Medulla oblongata (tissue), 1 donor: ENCODE measurements at regions not wholly inside any gene's neighbourhood (a gene's known extent, or its start where the extent isn't known, plus 50 kb on each side); places are given as distances from the start of the nearest gene placed in this dataset.
"Not testable (repeated sequence)": the region's sequence is repeated elsewhere in the genome, so short reads cannot be mapped to it uniquely, and the experiment has no call there.

Experiments
- DNase-seq: peaks from one replicate; pipeline ENCODE4 v3.0.0-alpha.2; 2015; ENCODE audit errors: extremely low spot score

DNA sequence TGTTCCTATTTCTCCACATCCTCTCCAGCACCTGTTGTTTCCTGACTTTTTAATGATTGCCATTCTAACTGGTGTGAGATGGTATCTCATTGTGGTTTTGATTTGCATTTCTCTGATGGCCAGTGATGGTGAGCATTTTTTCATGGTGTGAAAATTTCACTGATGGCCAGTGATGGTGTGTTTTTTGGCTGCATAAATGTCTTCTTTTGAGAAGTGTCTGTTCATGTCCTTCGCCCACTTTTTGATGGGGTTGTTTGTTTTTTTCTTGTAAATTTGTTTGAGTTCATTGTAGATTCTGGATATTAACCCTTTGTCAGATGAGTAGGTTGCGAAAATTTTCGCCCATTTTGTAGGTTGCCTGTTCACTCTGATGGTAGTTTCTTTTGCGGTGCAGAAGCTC, 142.2 kb upstream of the ELL2 start:
- not testable (repeated sequence) for DNase-seq

DNA sequence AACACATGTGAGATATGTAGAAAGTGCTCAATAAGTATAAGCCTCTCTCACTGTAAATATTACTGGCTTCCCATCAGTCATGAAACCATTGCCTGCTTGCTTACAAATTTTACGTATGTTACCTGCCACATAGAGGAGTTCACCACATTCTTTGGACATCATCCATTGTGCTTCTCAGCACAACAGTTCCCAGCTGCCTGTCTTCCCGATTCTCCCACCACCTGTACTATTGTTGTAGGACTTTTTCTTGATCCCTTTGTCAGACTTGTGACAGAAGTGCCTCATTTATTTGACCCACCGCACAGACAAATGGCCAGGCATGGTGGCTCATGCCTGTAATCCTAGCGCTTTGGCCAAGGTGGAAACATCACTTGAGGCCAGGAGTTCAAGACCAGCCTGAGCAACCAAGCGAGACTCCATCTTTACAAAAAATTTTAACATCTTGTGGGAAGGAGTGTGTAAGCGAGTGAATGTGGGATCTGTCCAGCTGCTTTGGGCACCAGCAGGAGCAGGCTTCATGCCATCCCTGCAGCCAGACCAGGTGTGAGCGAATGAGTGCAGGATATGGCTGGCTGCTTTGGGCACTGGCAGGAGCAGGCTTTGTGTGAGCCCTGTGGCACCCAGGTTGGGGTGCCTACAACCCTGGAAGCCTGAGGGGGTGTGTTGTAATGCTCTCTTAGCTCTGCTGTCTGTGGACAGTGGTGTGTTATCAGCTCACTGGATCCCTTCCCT, 139.9 kb upstream of the ELL2 start:
- no peak for DNase-seq

DNA sequence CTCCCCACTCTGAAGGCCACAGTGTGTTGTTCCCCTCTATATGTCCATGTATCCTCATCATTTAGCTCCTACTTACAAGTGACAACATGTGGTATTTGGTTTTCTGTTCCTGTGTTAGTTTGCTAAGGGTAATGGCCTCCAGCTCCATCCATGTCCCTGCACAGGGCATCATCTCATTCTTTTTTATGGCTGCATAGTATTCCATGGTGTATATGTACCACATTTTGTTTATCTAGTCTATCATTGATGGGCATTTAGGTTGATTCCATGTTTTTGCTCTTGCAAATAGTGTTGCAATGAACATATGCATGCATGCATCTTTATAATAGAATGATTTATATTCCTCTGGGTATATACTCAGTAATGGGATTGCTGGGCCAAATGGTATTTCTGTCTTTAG, 135.8 kb upstream of the ELL2 start:
- DNase-seq = not testable (repeated sequence)

DNA sequence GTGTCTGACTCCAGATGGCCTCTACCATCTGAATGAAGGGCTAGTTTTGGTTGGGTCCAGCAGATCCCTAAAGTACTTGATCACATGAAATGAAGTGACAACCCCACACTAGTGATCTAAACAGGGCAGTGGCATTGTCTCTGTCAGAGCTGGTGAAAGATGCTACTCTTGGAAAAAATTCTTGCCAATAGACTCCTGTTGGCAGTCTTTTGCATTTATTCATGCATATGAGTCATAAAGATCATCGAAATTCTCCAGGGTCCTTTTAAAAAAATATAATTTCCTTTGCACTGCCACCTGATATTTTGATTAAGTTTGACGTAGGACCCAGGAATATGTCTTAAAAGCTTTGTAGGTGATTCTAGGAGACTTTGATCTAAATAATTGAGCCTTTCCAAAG, 135.1 kb upstream of the ELL2 start:
- no peak for DNase-seq

DNA sequence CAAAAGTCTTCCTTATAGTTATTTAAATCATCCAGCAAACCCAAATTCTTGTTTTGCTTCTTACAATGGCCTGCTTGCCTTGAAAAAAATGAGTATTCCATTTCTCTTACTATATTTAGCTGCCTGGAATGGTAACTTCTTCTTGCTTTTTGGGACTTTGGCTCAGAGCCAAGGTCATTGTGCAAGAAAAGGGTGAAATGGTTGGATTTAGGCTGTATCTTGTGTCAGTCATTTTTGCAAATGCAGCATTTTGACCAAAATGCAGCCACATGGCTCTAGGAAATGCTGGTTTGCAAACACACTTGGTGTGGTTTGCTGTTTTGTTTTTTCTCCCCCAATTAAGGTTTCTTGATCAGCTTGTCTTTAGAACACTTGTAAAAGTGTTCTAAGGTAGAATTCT, 133.3 kb upstream of the ELL2 start:
- no peak for DNase-seq

DNA sequence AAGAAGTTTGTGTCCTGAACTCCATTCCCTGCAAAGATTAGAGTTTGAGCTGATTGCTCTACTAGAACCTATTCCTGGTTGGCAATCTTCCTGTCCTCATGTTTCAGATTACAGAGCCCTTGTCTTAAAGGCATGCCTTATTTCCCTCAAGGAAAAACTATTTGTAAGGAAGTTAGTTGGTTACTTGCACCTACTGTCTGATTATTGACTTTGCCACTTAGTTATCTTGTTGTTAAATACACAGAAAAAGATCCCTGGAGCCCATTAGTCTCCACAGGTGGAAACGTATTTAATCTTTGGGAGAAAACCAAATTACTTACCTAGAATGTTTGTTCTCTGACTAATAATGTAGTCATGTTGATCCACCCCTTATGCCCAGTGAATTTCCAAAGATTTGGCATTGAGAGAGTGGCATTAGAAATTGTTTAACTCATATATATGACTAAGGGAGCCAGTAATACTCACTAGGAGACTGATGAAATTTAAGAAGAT, 132.3 kb upstream of the ELL2 start:
- no peak for DNase-seq

DNA sequence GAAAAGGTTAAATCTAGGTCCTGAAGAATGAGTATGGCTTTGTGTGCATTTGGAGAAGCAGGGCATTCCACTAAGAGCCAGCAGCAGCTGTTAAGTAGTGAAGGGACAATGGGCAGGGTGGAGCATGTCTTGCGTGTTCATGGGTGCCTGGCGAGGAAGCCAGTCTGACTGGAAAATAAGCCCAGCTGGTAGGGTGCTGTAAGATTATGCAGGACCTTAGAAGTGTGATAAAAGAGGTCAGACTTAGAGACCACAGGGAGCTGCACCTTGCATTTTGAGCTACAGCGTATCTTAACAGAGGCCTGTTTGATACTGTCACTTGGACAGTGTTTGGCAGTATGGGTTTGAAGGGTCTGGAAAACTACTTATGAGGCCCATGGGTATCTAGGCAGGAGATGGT, 131.7 kb upstream of the ELL2 start:
- DNase-seq = no peak

DNA sequence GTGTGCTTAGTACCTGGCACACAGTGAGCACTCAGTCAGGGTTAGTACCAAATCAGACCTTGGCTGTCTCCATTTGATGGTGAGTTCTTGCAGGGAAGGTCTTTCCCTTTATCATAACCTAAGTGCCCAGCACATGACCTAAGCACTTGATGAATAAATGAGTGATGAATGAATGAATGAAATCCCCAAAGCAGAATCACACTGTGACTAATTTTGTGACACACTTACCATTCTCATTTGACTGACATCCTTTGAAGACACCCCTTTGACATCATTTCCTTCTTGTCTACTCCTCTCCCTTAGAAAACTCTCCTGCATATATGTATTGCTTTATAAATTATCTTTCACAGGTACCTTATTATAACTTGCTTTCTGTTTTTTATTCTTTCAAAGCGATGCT, 130.2 kb upstream of the ELL2 start:
- no peak for DNase-seq

DNA sequence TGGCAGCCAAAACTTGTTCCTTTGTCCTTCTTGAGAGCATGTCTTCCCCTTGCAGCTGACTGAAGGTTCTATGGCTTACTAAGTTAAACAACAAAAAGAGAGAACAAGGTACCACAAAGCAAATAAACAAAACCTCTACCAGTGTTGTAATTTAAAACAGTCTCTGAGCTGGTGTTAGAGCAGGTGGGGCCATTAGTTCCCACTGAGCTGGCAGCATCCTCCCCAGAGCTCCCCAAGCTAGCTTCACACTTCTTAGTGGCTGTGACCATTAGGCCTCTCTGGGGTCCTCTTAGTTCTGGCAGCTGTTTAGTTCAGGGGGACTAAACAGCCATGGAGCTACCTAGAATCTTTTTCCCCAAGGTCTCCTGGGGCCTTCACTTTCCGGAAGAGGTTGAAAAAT, 128.6 kb upstream of the ELL2 start:
- DNase-seq = no peak

DNA sequence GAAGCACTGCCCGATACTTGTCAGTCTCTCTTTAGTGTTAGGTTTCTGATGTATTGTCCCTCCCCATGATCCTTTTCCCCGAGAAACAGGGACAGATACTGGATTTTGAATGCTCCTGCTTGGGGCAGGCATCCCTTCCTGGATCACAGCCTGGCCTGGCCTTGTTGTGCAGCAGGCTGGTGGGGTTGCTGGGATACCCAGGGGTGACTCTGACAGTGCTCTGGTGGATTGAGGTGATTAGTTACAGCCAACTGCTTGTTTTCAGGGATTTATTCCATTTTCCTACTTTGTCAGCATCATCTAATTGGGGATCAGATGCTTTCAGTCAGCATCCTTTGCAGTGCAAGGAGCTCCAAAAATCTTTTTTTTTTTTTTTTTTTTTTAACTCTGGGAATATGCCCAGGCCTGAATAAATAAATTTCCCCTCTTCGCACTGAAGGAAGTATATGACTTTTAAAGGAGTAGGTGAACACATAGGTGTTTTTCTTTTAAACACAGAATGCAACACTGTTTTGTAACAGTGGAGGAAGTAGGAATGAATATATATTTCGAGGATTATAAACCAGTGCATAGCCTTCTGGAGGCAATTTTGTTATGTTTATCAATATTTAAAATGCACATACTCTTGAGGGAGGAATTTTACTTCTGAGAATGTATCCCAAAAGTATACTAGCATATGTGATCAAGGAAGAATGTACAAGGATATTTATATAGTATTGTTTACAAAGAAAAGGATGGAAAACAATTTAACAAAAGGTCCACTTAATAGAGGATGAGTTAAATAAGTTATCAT, 127.3 kb upstream of the ELL2 start:
- DNase-seq = peak; percentile 64

DNA sequence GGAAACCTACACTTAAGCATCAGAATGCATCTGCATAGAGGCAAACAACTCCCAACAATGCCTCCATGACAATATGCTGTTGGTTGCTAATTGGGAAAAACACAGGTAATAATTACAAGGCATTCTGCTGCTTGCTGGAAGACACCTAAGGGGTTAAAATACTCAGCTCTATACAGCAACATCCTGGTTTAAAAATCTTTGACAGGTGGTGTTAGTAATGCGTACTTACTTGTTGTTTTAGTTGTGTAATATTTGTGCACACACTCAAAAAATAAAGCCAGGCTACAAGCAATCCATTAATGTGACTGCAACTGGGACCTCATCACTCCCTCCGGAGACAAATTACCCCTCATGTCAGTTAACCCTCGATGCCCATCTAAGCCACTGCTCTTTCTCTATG, 126.3 kb upstream of the ELL2 start:
- DNase-seq = no peak

DNA sequence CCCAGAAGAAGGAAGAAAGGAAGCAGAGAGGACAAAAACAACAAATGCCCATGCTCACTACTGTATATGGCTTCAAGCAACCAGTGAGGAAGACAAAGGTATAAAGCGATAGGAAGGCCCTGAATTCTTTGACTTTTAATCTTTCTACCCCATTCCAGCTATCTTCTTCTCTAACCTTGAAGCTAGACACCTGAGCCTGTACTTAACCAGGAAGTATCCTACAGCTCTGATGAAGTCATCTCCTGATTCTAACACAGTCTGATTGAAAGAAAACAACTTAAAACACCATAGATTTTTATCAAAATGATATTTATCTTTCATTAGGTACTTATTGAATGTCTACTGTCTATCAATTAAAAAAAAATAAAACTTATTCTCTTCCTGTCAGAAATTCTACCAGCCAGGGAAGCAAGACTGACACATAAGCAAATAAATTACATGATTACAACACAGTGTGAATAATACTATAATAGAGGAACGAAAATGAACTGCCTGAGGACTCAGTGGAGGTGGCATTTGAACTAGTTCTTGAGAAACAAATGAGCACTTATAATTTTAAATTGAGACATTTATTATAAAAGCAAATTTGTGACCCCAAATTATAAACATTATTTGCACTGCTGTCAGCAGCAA, 123.3 kb upstream of the ELL2 start:
- DNase-seq = no peak

DNA sequence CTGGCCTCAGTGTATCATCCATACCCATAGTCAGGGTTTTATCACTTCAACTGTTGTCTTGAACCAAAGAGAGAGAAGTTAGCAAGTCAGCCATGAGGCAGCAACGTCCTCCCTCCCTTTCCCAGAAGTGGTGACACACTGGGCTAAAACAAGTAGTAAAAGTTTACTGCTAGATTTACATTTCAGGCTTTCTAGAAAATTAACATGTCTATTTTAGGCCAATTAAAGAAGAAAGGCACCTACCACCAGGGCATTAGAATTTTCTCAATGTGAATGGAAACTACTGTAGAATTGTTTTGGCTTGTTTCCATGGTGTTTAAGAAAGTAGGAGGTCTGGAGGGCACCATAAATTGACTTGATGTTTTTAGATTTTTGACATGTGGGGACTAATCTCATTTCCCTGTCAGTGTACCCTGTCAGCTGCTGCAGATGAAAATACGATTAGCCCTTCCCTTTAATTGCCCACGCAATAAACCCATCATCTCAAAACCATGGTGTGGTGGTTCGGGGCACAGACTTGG, 121.8 kb upstream of the ELL2 start:
- DNase-seq = no peak

DNA sequence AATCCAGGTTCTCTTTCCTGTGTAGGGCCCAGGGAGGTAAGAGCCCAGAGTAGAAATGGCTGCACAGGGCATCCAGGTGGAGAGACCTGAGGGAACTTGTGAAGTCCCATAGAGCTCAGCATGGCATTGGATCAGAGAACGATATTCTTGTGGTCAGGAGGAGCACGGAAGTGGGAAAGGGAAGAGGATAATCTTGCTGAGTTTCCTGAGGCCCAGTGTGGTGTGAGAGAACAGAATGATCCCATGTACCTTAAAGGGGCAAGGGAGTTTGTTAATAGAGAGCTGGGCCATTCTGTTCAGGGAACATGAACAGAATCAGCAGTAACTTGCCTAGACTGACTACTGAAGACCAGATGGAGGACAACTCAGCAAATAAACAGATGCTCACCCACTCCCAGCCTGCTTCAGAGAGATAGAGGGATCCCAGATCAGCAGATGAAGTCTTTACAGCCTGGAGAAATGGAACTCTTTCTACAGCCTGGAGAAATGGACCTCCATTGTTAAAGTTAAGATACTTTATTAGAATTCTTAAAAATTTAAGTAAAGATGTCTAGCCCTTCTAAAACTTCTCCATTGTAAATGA, 119.7 kb upstream of the ELL2 start:
- DNase-seq = no peak

DNA sequence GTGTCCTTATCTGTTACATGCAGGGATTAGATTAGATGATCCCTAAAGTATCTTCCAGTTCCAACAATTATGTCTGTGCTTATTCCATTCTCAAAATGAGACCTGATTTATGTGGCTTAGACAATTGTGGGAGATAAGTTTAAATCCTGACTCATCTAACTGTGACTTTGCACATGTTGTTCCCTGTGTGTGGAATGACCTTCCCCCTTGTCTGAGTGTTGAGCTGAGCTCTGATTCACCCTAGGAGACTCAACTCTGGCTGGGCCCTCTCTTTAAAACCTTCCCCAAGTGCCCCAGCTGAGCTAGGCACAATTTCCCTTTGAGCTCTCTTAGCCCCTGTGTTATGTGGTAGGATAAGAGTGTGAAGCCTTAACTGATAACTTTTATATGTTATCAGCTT, 118.9 kb upstream of the ELL2 start:
- no peak for DNase-seq

DNA sequence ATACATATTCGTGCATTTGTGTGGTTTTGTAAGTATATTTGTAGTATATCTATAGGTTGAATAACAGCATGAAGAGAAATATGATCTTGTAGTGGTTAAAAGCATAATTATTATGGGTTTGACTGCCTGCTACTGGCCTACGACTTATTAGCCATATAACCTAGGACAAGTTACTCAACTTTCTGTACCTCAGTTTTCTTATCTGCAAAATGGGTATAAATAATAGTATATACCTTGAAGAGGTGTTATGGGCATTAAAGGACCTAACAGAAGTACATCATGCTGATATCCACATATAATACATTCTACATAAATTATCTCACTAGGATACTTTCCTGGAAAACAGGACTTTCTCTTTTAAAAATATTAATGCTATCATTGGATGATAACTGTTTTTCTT, 118.3 kb upstream of the ELL2 start:
- DNase-seq = no peak

DNA sequence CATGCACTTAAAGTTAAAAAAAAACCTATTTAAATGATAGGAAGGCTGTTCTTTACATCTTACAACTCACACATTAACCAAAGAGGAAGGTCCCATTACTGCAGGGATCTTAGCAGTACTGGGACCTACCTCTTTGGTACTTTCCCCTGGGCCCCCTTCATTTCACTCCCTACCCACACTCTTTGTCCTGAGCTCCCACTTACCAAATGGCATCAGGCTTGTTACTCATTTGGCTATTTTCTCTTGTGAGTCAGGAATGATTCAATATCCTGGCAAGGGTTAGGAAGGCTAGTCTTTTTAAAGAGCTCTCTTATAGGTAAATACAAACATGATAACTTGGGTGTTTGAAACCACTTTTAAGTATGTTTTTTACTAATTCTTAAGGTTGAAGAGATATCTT, 117.4 kb upstream of the ELL2 start:
- DNase-seq = no peak

DNA sequence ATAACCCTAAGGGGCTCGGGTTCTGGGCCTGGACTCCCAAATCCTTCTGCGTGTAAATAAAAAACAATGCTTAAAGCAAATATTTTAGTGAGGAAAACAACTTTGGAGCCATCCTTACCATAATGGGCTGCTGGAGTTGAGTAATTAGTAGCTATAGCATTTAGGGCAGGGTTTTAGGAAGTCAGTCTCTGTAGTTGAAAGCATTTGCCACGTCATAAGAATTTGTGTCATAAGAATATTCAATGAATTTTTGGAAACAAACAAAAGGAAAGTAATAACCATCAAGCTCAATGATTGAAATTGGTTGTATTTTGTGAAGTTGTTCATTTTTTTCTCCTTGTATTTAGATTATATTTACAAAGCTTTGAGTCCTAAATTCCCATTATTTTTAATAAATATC, 114.8 kb upstream of the ELL2 start:
- no peak for DNase-seq

DNA sequence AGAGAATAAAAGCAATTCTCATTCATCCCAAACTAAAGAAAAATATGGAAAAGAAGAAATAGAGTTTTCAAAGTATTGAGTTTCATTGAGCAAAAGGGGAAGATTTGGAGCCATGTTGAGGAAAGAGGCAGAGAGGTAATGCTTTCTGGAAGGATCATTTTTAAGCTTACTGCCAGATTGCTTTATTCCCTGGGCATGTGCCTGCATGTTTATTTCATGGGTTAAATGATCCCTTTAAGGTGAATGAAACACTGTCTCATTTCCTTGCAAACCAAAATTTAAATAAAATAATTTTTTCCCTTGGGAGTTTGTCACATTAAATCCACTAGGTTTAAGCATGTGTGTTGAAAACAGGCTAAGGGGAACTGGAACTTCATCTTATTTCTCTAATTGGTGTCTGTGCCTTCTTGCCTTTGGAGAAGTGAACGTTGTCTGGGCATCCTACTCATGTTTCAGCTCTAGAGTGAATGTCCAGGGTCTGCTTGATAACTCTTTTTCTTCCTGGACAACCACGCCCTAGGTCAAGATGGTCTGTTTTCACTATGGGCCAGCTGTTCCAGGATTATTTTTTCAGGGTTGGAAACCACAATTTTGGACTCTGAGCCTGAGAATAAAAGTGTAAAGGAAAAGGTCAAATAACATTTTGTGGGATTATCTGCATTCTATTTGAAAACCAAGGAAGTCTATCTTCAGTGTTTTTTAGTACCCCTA, 114.1 kb upstream of the ELL2 start:
- peak; percentile 29 for DNase-seq

DNA sequence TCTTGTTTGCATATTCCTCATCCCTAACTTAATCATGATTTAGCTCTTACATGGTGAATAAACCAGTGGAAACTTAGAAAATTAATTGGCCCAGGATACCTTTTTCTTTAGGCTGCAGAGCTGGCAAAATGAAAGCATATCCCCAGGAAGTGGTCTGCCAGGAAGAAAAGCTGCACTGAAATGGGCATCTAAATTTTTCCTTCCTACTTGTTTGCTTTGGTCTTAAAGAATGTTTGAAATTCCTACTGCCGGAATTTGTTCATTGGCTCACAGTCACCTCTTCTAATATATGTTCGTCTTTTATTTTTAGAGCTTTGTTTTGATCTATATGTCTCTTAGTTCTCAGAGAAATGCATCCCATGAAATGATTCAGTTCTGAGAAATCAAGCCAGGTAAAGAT, 113.2 kb upstream of the ELL2 start:
- no peak for DNase-seq

DNA sequence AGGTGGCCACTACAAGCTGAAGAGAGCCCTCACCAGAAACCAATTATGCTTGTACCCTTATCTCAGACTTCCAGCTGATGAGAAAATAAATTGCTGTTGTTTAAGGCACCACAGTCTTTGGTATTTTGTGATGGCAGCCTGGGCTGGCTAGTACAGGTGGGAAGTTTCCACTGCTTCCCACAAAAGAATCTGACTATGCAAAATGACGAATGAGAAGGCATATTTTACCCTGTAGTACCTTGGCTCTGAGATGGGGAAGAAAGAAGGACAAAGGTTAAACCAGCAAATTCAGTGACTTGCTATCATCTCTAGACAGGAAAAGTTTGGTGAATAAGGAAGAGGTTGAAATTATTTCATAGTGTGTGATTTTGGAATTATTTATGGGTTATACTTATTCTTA, 112.8 kb upstream of the ELL2 start:
- DNase-seq = no peak

DNA sequence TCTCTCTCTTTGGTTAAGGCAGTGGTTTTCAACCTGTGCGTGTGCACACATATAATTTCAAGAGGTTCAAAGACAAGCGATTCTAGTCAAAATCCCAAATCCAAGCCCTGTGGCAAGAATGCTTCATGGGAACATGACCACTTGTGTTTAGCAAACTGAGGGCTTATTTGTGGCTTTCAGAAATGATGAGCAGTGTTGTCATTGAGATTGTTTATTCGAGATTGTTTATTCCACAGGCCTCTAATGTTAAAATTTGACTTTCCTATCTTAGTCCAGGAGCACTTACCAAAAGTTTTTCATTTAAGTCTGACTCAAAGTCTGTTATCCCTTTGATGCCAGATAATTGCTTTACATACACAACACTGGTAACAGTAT, 111.1 kb upstream of the ELL2 start:
- no peak for DNase-seq
